H1 (cell line): ENCODE measurements at regions not wholly inside any gene's neighbourhood (a gene's known extent, or its start where the extent isn't known, plus 50 kb on each side); places are given as distances from the start of the nearest gene placed in this dataset.

Source experiments
- CTCF ChIA-PET: fragments of 300-600 bp; sonication (Branson Sonifier 250); formaldehyde crosslinking; loops from one replicate; lab custom pipeline; 2021; ENCODE audit not compliant: partially characterized antibody; lab: Charles Lee
- POLR2A ChIA-PET: fragments of 300-600 bp; sonication (Branson Sonifier 250); formaldehyde crosslinking; loops from one replicate; lab custom pipeline; 2021; ENCODE audit warnings: inconsistent platforms; ENCODE audit not compliant: partially characterized antibody; lab: Charles Lee
- DNase-seq, 2 experiments: peaks; one replicate each; pipeline versions ENCODE4 v3.0.0 to v3.0.0-alpha.2; 2010 to 2022; ENCODE audit warnings: low spot score in 2 of 2, low read depth in 1 of 2, mixed read lengths in 1 of 2
- FAIRE-seq: peaks from 2 replicates; lab custom pipeline; 2011; peaks lifted over from hg19 to GRCh38; lab: Jason Lieb, UNC
- H2AFZ ChIP-seq: 2 replicates; pipeline ENCODE4 v1.8.1; 2012; ENCODE audit warnings: low read length, inconsistent platforms
- H2AK5ac ChIP-seq: 2 replicates; pipeline ENCODE4 v1.6.1; 2013; ENCODE audit warnings: low read depth, low read length
- H2BK120ac ChIP-seq: replicated peaks from 2 replicates; pipeline ENCODE3; 2013; ENCODE audit warnings: low read depth, low read length, inconsistent platforms
- H2BK12ac ChIP-seq: 2 replicates; pipeline ENCODE4 v1.6.1; 2013; ENCODE audit warnings: low read depth, low read length
- H2BK15ac ChIP-seq: 2 replicates; pipeline ENCODE4 v1.6.1; 2013; ENCODE audit warnings: low read length
- H2BK20ac ChIP-seq: 2 replicates; pipeline ENCODE4 v1.6.1; 2013; ENCODE audit warnings: low read length
- H2BK5ac ChIP-seq: 2 replicates; pipeline ENCODE4 v1.6.1; 2013; ENCODE audit warnings: low read depth, low read length
- H3K14ac ChIP-seq: 2 replicates; pipeline ENCODE4 v1.6.1; 2013; ENCODE audit warnings: inconsistent platforms; ENCODE audit not compliant: insufficient read length
- H3K18ac ChIP-seq: 2 replicates; pipeline ENCODE4 v1.6.1; 2013; ENCODE audit warnings: low read length; ENCODE audit errors: extremely low read depth
- H3K23ac ChIP-seq: 2 replicates; pipeline ENCODE4 v1.6.1; 2013; ENCODE audit warnings: inconsistent platforms; ENCODE audit not compliant: insufficient read length
- H3K23me2 ChIP-seq: 2 replicates; pipeline ENCODE4 v1.6.1; 2013; ENCODE audit warnings: low read depth, low read length
- H3K27ac ChIP-seq: 2 replicates; pipeline ENCODE4 v1.6.1; 2011; ENCODE audit warnings: low read depth, low read length, inconsistent platforms
- H3K27me3 ChIP-seq, 4 experiments: replicated peaks in 1 of 4; 1 replicate in 1 of 4; 2 replicates in 3 of 4; pipeline versions ENCODE4 v1.6.1 to v1.8.1; 2011 to 2013; ENCODE audit warnings: low read length in 3 of 4, mild to moderate bottlenecking in 3 of 4, inconsistent platforms in 2 of 4, mixed read lengths in 2 of 4, moderate library complexity in 1 of 4; ENCODE audit not compliant: control insufficient read depth in 3 of 4, insufficient read depth in 3 of 4; ENCODE audit errors: extremely low read depth in 1 of 4
- H3K36me3 ChIP-seq, 4 experiments: 2 replicates each; pipeline versions ENCODE4 v1.6.1 to v1.8.1; 2011 to 2013; ENCODE audit warnings: mild to moderate bottlenecking in 4 of 4, low read length in 3 of 4, moderate library complexity in 2 of 4, control low read depth in 1 of 4, inconsistent platforms in 1 of 4; ENCODE audit not compliant: insufficient read depth in 4 of 4, control insufficient read depth in 2 of 4
- H3K4ac ChIP-seq: replicated peaks from 2 replicates; pipeline ENCODE3; 2013; ENCODE audit warnings: low read length, low read depth, mixed read lengths, inconsistent platforms; ENCODE audit not compliant: insufficient read length
- H3K4me1 ChIP-seq, 4 experiments: replicated peaks in 1 of 4; 1 replicate in 1 of 4; 2 replicates in 3 of 4; pipeline versions ENCODE4 v1.6.1 to v1.8.1; 2011 to 2013; ENCODE audit warnings: low read length in 3 of 4, inconsistent platforms in 2 of 4, mixed read lengths in 1 of 4; ENCODE audit not compliant: insufficient read depth in 4 of 4, control insufficient read depth in 3 of 4
- H3K4me2 ChIP-seq, 2 experiments: 2 replicates each; pipeline versions ENCODE4 v1.6.1 to v1.8.1; 2011 to 2013; ENCODE audit warnings: low read depth in 2 of 2, low read length in 2 of 2, control low read depth in 1 of 2, inconsistent platforms in 1 of 2, mild to moderate bottlenecking in 1 of 2; ENCODE audit not compliant: insufficient read depth in 1 of 2
- H3K4me3 ChIP-seq, 4 experiments: fragments of 200-600, 300-600 bp in 1 of 4; sonication (generic), shearing (Covaris generic), sonication (Bioruptor Twin) in 1 of 4; 2 replicates each; pipeline versions ENCODE4 v1.5.1 to v1.8.1; 2011 to 2016; ENCODE audit warnings: low read length in 4 of 4, low read depth in 3 of 4, control low read depth in 2 of 4, inconsistent platforms in 2 of 4, mild to moderate bottlenecking in 2 of 4, mixed read lengths in 1 of 4, moderate library complexity in 1 of 4; ENCODE audit not compliant: insufficient read depth in 2 of 4; ENCODE audit errors: extremely low read depth in 1 of 4
- H3K56ac ChIP-seq: replicated peaks from 2 replicates; pipeline ENCODE3; 2013; ENCODE audit warnings: low read depth, mild to moderate bottlenecking, mixed read lengths, low read length, inconsistent platforms; ENCODE audit not compliant: insufficient read length
- H3K79me1 ChIP-seq: 2 replicates; pipeline ENCODE4 v1.6.1; 2013; ENCODE audit warnings: low read depth, low read length, control low read depth
- H3K79me2 ChIP-seq, 2 experiments: 2 replicates each; pipeline versions ENCODE4 v1.6.1 to v1.8.1; 2012 to 2013; ENCODE audit warnings: low read length in 2 of 2, mild to moderate bottlenecking in 2 of 2, inconsistent platforms in 1 of 2; ENCODE audit not compliant: insufficient read depth in 2 of 2, control insufficient read depth in 1 of 2
- H3K9ac ChIP-seq, 4 experiments: replicated peaks in 1 of 4; 1 replicate in 1 of 4; 2 replicates in 3 of 4; pipeline versions ENCODE4 v1.6.1 to v1.8.1; 2011 to 2013; ENCODE audit warnings: low read depth in 3 of 4, low read length in 3 of 4, control low read depth in 2 of 4, mild to moderate bottlenecking in 2 of 4, moderate library complexity in 2 of 4, inconsistent platforms in 1 of 4; ENCODE audit errors: extremely low read depth in 1 of 4
- H3K9me3 ChIP-seq, 2 experiments: 2 replicates each; pipeline versions ENCODE4 v1.6.1 to v1.8.1; 2012 to 2013; ENCODE audit warnings: mild to moderate bottlenecking in 2 of 2, moderate library complexity in 2 of 2, control low read depth in 1 of 2, inconsistent platforms in 1 of 2, low read depth in 1 of 2, low read length in 1 of 2, mixed read lengths in 1 of 2; ENCODE audit not compliant: insufficient read depth in 2 of 2
- H4K20me1 ChIP-seq, 2 experiments: replicated peaks in 1 of 2; 2 replicates each; pipeline versions ENCODE3 to v1.8.1; 2011 to 2013; ENCODE audit warnings: inconsistent platforms in 2 of 2, low read length in 2 of 2, mild to moderate bottlenecking in 1 of 2; ENCODE audit not compliant: insufficient read depth in 2 of 2, control insufficient read depth in 1 of 2
- H4K5ac ChIP-seq: 2 replicates; pipeline ENCODE4 v1.6.1; 2013; ENCODE audit warnings: low read length, low read depth, mixed read lengths, inconsistent platforms; ENCODE audit not compliant: insufficient read length
- H4K8ac ChIP-seq: 2 replicates; pipeline ENCODE4 v1.8.0; 2013; ENCODE audit warnings: mild to moderate bottlenecking, moderate library complexity, low read length, inconsistent platforms; ENCODE audit not compliant: insufficient read depth; ENCODE audit errors: extremely low read depth
- H4K91ac ChIP-seq: replicated peaks from 2 replicates; pipeline ENCODE3; 2013; ENCODE audit warnings: low read length, mixed read lengths, inconsistent platforms; ENCODE audit not compliant: insufficient read length
- BACH1 ChIP-seq: IDR thresholded peaks from 2 replicates; pipeline ENCODE4 v1.6.1; 2012; ENCODE audit warnings: low read length, improper control_type of control experiment
- BCL11A ChIP-seq, 2 experiments: IDR thresholded peaks; one replicate each; pipeline ENCODE4 v1.6.1; 2011; ENCODE audit warnings: low read depth in 2 of 2, low read length in 2 of 2, mild to moderate bottlenecking in 2 of 2
- EZH2 ChIP-seq: fragments of 200-600 bp; sonication (generic); IDR thresholded peaks from 2 replicates; pipeline ENCODE4 v1.7.1; 2012; ENCODE audit warnings: low read depth, mild to moderate bottlenecking, moderate library complexity, low read length, inconsistent platforms; ENCODE audit not compliant: severe bottlenecking
- PHF8 ChIP-seq: fragments of 200-600 bp; sonication (generic); conservative IDR thresholded peaks from 2 replicates; pipeline ENCODE4 v1.7.1; 2012; ENCODE audit warnings: low read depth, mild to moderate bottlenecking, inconsistent platforms, low read length, moderate library complexity
- RXRA ChIP-seq: IDR thresholded peaks from 2 replicates; pipeline ENCODE4 v1.6.1; 2011; ENCODE audit warnings: low read depth, mild to moderate bottlenecking, low read length, moderate library complexity; ENCODE audit not compliant: insufficient read depth
- SP1 ChIP-seq: IDR thresholded peaks from 2 replicates; pipeline ENCODE4 v1.6.1; 2011; ENCODE audit warnings: low read depth, low read length
- TAF7 ChIP-seq: optimal IDR thresholded peaks from 2 replicates; pipeline ENCODE3; 2011; ENCODE audit warnings: low read depth, mild to moderate bottlenecking, inconsistent platforms, low read length, moderate library complexity, borderline replicate concordance
- ZNF274 ChIP-seq: IDR thresholded peaks from 2 replicates; pipeline ENCODE4 v1.7.0; 2012; ENCODE audit warnings: low read length, borderline replicate concordance; ENCODE audit errors: extremely low read depth
- WGBS, 2 experiments: shearing (Covaris generic) in 1 of 2; methylation state at CpG; one replicate each; pipeline versions ENCODE4 v1.1.6 to v1.1.7; 2013 to 2015; ENCODE audit warnings: low lambda C conversion rate in 2 of 2, mixed read lengths in 2 of 2, inconsistent platforms in 1 of 2, low coverage in 1 of 2, missing lambda C conversion rate in 1 of 2; ENCODE audit not compliant: insufficient replicate concordance in 2 of 2, insufficient coverage in 1 of 2, insufficient read length in 1 of 2; ENCODE audit errors: extremely low coverage in 1 of 2, missing lambda C conversion rate in 1 of 2; 5-methylcytosine and 5-hydroxymethylcytosine counted together
- TF ChIP-seq, protein P1 (sequence below): IDR thresholded peaks from 2 replicates; pipeline ENCODE4 v1.6.1; 2011; ENCODE audit warnings: low read depth, mild to moderate bottlenecking, low read length; ENCODE audit not compliant: insufficient read depth

DNA sequence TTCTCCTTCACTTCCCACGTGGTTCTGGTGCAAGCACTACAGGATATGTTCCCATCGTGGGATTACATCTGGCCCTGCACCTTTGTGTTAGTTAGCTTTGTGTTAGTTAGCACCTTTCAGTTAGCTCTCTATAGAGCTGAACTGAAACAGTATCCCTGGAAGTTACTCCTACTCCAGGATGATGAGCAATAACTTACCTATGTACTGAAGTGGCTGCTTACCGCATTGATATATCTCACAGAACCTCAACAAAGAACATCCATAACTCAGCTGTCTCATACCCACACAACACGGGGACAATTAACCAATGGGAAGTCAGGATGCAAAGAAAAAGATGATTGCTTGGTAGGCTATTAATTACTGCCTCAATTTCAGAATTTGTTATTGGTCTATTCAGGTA lies 146.6 kb downstream of the ASCL4 start:
- no peak overlapping the region for H2AFZ ChIP-seq
- no peak overlapping the region for H3K4ac ChIP-seq
- no peak overlapping the region for H3K18ac ChIP-seq
- no peak overlapping the region for H4K8ac ChIP-seq
- H3K4me2 ChIP-seq = no peak overlapping the region
- DNase-seq = no peak
- H3K36me3 ChIP-seq = no peaks in the 10 kb centered on the region
- ChIA-PET POLR2A (no interaction called here), CTCF (interaction anchor here (0.5 to 2.5 kb wide), 5 partner anchors 8 to 129 kb away, joined by 3 to 13 read pairs (median 3); no protein-coding TSS in a partner anchor)
- H3K23ac ChIP-seq = no peak overlapping the region
- no peak for FAIRE-seq
- H2BK5ac ChIP-seq = no peak overlapping the region
- H3K23me2 ChIP-seq = no peaks in the 10 kb centered on the region; the same call in 1 of the 2 replicates
- no peak overlapping the region for H4K5ac ChIP-seq
- H2BK12ac ChIP-seq = no peak overlapping the region
- H2BK20ac ChIP-seq = no peak overlapping the region
- no peaks in the 10 kb centered on the region for H3K9me3 ChIP-seq
- no peak overlapping the region for H3K14ac ChIP-seq
- no peak overlapping the region for H3K56ac ChIP-seq
- no peak overlapping the region for H2BK15ac ChIP-seq
- peaks cover 0 to 3% (median 0%) of the 10 kb centered on the region in 4 experiments; a peak in 1 of 7 replicates for H3K27me3 ChIP-seq
- no peaks in the 10 kb centered on the region for H4K20me1 ChIP-seq
- H3K79me1 ChIP-seq = no peaks in the 10 kb centered on the region
- no peak overlapping the region for H4K91ac ChIP-seq
- H3K4me1 ChIP-seq = no peaks in the 10 kb centered on the region
- H3K9ac ChIP-seq = no peak overlapping the region
- WGBS, 2 experiments = 77% methylated on average over 4 of the region's 4 CpGs; no CpG with 5 or more reads in 1 of the 2 experiments
- no peak overlapping the region for H2AK5ac ChIP-seq
- H2BK120ac ChIP-seq = no peak overlapping the region
- no peak overlapping the region for H3K4me3 ChIP-seq
- H3K27ac ChIP-seq = no peak overlapping the region
- no peak for TF ChIP-seq PHF8
- no peak for TF ChIP-seq RXRA
- TF ChIP-seq ZNF274 = no peak
- TF ChIP-seq, protein P1, sequence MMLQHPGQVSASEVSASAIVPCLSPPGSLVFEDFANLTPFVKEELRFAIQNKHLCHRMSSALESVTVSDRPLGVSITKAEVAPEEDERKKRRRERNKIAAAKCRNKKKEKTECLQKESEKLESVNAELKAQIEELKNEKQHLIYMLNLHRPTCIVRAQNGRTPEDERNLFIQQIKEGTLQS = no peak
- TF ChIP-seq SP1 = no peak
- TF ChIP-seq TAF7 = no peak
- no peak for TF ChIP-seq BACH1
- no peak for TF ChIP-seq BCL11A (IDR thresholded peaks at IDR 0.05; ENCODE audit: low read depth in 2 of 2, low read length in 2 of 2)
- TF ChIP-seq EZH2 = no peak
- H3K79me2 ChIP-seq = no peaks in the 10 kb centered on the region
